T-helper 17 cell (primary cell): ENCODE measurements at regions not wholly inside any gene's neighbourhood (a gene's known extent, or its start where the extent isn't known, plus 50 kb on each side); places are given as distances from the start of the nearest gene placed in this dataset.
"Not testable (repeated sequence)": the region's sequence is repeated elsewhere in the genome, so short reads cannot be mapped to it uniquely, and the experiment has no call there.

Experiments used
- ATAC-seq: fragments of 150-1000 bp; cut with Tn5 transposase; 2 replicates; pipeline ENCODE4 v1.10.0; 2021; ENCODE audit warnings: mild to moderate bottlenecking, moderate library complexity
- DNase-seq, 3 donors: peaks; one replicate each; pipeline versions ENCODE4 v3.0.0 to v3.0.0-alpha.2; 2020 to 2021
- H3K9me3 ChIP-seq: one replicate; pipeline ENCODE4 v1.7.0; 2013; ENCODE audit warnings: low read length, mild to moderate bottlenecking; ENCODE audit not compliant: control insufficient read depth, poor library complexity, severe bottlenecking
- H3K27ac Mint-ChIP-seq: one replicate; pipeline ENCODE4 v1.8.0; 2022; ENCODE audit warnings: mild to moderate bottlenecking, moderate library complexity, mixed read lengths
- H3K27me3 Mint-ChIP-seq: one replicate; pipeline ENCODE4 v1.8.0; 2022; ENCODE audit warnings: mixed read lengths
- H3K36me3 Mint-ChIP-seq: one replicate; pipeline ENCODE4 v1.8.0; 2022; ENCODE audit warnings: low read depth, mixed read lengths
- H3K4me1 Mint-ChIP-seq: one replicate; pipeline ENCODE4 v1.8.0; 2022; ENCODE audit warnings: mild to moderate bottlenecking, mixed read lengths
- H3K4me3 Mint-ChIP-seq: one replicate; pipeline ENCODE4 v1.8.0; 2022; ENCODE audit warnings: mild to moderate bottlenecking, moderate library complexity, mixed read lengths

DNA sequence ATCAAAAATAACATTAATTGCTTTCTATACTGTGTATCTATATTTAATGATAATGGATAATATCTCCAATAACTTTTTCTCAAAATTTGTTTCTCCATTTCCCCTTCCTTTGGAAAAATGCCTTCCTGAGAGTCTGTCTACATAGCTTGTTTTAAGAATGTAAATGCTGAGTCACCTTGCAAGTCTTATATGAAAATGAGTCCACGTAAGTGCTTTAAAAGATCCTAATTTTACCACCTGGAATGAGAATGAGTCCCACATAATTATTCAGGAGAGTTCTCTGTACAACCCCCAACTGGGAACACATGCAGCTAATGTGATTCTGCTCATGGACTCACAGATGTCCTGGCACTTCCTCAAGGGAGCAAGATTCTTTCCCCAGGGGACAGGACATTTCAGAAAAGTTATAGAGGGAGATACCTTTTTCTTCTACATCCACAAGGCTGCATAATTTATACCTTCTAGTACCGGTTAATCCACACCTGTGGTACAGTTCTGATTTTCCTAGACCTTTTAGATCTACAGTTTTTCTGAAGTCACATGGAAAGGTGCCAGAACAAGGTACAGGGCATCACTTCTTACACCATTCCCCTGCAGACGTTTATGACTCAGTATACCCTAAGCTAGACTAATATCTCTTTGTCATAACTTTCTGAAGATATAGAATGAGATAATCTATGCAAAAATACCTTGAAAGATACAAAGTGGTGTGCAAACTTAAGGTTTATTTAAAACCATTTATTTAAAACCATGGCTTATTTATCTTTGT lies 314.1 kb downstream of the CETN3 start:
- Mint-ChIP-seq H3K4me3 (no peak overlapping the region), H3K4me1 (no peaks in the 10 kb centered on the region), H3K27me3 (no peaks in the 10 kb centered on the region), H3K27ac (no peak overlapping the region), H3K36me3 (no peaks in the 10 kb centered on the region)
- no peaks in the 10 kb centered on the region for H3K9me3 ChIP-seq
- DNase-seq (no peak), ATAC-seq (no peak)

DNA sequence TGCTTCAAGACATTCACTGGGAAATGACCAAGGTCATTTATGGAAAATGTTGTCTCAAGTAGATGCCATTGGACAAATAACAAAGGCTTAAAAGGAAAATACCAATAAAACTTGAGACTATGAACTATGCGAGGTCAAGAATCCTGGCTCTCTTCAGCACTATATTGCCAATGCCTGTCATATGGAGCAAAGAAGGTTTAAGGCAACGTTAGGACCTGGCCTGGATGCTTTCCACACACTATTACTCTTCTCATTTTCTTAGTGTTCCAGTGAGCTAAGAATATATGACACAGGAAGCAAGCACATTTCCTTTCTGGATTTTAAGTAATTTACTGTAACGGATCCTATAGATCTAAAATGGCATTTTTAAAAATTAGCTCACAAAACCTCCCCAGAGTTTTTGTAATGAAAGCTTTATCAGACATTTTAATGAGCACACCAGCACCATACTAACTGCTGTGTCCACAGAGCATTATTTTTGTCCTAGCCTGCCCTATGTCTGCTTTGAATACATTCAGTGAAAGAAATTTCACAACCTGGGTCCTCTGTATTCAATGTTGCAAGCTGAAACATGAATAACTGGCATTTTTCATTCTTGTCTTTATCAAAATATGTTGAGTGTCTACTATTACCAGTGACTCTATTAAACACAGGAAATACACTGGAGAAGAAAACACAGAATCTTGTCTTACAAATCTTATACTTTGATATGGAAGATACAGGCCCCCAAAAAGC lies 315.6 kb downstream of the CETN3 start:
- H3K4me1 Mint-ChIP-seq: no peaks in the 10 kb centered on the region
- ATAC-seq (no peak), DNase-seq (no peak)
- no peak overlapping the region for H3K27ac Mint-ChIP-seq
- no peaks in the 10 kb centered on the region for H3K9me3 ChIP-seq
- no peak overlapping the region for H3K4me3 Mint-ChIP-seq
- H3K36me3 Mint-ChIP-seq: no peaks in the 10 kb centered on the region
- no peaks in the 10 kb centered on the region for H3K27me3 Mint-ChIP-seq

DNA sequence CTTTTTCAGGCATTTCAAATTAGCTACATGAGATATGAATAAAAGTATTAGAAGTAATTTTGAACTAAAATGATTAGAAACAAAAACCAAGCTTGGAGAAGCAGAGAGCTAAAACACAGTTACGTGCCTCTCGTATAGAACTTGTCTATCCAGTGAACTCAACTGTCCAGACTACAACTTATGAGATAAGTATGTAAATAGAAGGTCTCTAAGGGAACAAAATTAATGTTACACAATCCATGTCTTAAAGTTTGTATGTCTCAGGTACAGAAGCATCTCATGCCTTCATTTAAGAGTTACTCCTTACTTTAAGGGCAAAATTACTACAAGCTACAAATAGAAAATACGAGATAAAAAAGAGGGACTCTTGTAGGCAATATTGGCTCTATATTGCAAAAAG lies 316.8 kb downstream of the CETN3 start:
- Mint-ChIP-seq H3K27me3 (no peaks in the 10 kb centered on the region), H3K27ac (no peak overlapping the region), H3K4me3 (no peak overlapping the region), H3K4me1 (no peaks in the 10 kb centered on the region), H3K36me3 (no peaks in the 10 kb centered on the region)
- no peak for ATAC-seq
- H3K9me3 ChIP-seq: no peaks in the 10 kb centered on the region
- no peak for DNase-seq

DNA sequence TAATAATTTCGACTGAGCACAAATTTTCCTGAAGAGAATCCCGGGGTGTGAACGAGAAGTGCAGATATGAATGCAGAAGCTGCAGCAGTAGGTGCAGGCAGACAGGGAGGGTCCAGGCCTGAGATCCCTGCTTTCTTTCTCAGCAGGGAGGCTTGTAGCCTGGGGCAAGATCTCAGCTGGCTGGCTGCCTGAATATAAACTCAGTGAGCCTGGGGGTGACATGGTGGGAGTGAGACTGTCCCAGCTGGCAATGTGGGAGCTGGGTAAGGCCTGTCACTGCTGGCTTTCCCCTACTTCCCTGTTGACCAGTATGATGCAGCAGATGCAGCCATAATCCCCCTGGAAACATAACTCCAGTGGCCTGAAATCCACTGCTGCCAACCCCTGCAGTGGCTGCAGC lies 325.2 kb downstream of the CETN3 start:
- Mint-ChIP-seq H3K27me3 (no peaks in the 10 kb centered on the region), H3K4me1 (no peaks in the 10 kb centered on the region), H3K27ac (no peak overlapping the region), H3K4me3 (no peak overlapping the region), H3K36me3 (no peaks in the 10 kb centered on the region)
- ATAC-seq: no peak
- H3K9me3 ChIP-seq: no peaks in the 10 kb centered on the region
- no peak for DNase-seq

DNA sequence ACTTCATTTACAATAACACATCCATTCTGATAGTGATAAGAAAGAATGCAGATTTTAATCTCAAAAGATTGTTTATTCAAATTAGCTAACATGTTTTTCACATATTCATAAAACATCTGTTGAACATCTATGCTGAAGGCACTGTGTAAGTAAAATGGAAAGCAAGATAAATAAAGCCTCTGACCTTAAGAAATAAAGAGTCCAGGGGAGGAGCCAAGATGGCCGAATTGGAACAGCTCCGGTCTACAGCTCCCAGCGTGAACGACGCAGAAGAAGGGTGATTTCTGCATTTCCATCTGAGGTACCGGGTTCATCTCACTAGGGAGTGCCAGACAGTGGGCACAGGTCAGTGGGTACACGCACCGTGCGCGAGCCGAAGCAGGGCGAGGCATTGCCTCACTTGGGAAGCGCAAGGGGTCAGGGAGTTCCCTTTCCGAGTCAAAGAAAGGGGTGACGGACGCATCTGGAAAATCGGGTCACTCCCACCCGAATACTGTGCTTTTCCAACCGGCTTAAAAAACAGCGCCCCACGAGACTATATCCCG lies 336.5 kb downstream of the CETN3 start:
- H3K9me3 ChIP-seq, H3K36me3 Mint-ChIP-seq, H3K4me1 Mint-ChIP-seq, H3K27ac Mint-ChIP-seq, H3K4me3 Mint-ChIP-seq, H3K27me3 Mint-ChIP-seq, ATAC-seq, DNase-seq: not testable (repeated sequence)

DNA sequence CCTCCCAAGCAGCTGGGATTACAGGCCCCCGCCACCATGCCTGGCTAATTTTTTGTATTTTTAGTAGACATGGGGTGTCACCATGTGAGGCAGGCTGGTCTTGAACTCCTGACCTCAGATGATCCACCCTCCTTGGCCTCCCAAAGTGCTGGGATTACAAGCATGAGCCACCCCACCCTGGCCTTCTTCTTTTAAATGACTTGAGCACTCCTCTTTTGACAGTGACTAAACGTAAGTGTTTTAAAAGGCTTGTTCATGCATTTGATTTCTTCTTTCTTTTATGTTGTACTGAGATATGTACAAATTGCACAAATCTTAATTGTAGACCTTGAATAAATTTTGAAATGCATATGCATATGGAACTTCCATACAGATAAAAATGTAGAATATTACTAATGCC lies 337.9 kb downstream of the CETN3 start:
- H3K27ac Mint-ChIP-seq: no peak overlapping the region
- no peaks in the 10 kb centered on the region for H3K9me3 ChIP-seq
- no peak for DNase-seq
- no peak for ATAC-seq
- H3K4me1 Mint-ChIP-seq: no peaks in the 10 kb centered on the region
- no peaks in the 10 kb centered on the region for H3K36me3 Mint-ChIP-seq
- no peak overlapping the region for H3K4me3 Mint-ChIP-seq
- H3K27me3 Mint-ChIP-seq: no peaks in the 10 kb centered on the region

DNA sequence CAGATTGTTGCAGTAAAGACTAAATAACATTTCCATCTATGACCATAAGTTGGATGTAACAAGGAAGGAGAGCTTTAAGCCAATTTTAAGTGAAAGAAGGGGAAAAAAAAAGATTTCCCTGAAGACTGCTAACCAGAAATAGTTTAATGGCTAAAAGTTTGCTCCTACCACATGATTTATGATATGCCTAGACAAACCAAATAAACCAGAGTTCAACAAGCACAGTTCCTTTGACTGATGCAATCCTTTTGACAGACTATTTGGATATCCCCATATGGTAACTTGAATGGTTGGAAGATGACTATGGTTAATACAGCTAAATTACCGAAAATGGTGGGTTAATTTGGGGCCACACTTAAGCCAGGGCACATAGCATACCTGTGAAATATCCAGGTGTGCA lies 338.5 kb downstream of the CETN3 start:
- DNase-seq (no peak), ATAC-seq (no peak)
- no peak overlapping the region for H3K4me3 Mint-ChIP-seq
- H3K27ac Mint-ChIP-seq: no peak overlapping the region
- H3K36me3 Mint-ChIP-seq: no peaks in the 10 kb centered on the region
- no peaks in the 10 kb centered on the region for H3K27me3 Mint-ChIP-seq
- no peaks in the 10 kb centered on the region for H3K4me1 Mint-ChIP-seq
- no peaks in the 10 kb centered on the region for H3K9me3 ChIP-seq

DNA sequence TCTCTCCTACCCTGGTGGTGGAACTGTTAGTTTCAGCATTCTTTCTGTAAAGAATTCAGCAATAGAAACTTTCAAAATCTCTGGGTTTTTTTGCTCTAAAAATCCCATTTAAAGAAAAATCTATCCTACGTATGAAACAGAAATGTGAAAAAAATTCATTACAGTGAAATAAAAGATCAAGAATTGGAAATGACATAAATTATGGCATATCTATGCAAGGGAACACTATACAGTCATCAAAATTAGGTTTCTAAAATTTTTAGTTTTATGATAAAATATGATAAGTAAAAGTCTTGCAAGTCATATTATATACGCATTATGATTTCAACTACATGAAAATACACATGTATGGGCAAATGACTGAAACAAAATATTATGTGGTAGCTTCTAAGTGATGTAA lies 342.6 kb downstream of the CETN3 start:
- ATAC-seq: no peak

DNA sequence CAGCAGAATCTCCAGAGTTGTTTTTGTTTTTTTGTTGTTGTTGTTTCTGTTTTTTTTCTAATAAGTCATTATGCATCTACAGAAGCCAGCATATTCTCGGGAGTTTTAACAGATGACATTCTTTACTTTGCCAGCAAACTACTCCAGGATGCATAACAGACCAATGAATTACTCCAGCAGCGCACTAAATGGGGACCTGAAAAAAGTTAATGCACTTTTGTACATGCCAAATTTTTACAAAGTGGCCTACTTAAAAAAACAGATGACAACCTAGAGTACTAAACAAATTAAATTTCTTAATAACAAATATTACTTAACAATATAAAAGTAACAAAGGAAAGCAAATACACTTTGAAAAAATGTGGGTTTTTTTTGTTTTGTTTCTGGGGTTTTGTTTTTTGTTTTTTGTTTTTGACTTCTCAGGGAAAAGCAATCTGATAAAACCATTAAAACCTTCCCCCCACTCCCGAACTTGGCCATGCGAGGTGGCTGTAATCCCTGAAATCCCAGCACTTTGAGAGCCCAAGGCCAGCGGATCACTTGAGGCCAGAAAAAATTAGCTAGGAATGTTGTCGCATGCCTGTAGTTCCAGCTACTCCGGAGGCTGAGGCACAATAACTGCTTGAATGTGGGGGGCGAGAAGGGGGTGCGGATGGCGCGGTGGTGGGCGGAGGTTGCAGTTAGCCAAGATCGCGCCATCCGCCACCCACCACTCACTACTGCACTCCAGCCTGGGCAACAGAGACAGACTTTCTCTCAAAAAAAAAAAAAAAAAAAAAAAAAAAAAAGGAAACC lies 352.4 kb downstream of the CETN3 start:
- no peak for DNase-seq
- H3K4me3 Mint-ChIP-seq: no peak overlapping the region
- no peak for ATAC-seq
- H3K4me1 Mint-ChIP-seq: no peaks in the 10 kb centered on the region
- H3K27me3 Mint-ChIP-seq: no peaks in the 10 kb centered on the region
- H3K36me3 Mint-ChIP-seq: no peaks in the 10 kb centered on the region
- H3K27ac Mint-ChIP-seq: no peak overlapping the region
- H3K9me3 ChIP-seq: no peaks in the 10 kb centered on the region

More for the DNA sequence above, 342.6 kb downstream of the CETN3 start:
- H3K4me3 Mint-ChIP-seq: no peak overlapping the region
- DNase-seq: no peak
- no peaks in the 10 kb centered on the region for H3K27me3 Mint-ChIP-seq
- H3K27ac Mint-ChIP-seq: no peak overlapping the region
- H3K4me1 Mint-ChIP-seq: no peaks in the 10 kb centered on the region
- H3K9me3 ChIP-seq: no peaks in the 10 kb centered on the region
- H3K36me3 Mint-ChIP-seq: no peaks in the 10 kb centered on the region

DNA sequence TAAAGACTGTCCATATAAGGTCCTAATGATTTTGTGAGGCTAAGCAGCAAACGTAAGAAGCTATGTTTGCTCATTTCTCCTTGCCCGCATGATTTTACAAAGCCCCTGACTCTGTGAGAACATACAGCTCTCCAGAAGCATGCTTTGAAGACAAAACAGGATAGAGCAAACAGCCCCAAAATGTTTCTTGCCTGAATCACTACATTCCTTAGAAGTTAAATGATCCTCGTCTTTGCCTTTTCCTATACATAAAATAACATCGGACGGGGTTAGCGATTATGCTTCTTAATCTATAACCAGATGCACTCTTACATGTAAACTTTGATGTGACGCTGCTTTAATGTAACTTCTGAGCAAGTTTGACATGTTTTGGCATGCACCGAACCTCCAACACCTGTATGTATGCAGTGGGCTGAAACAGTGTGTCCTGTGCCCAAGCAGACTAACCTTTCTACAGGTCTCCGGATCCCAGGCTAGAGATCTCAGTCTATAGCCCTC lies 353.7 kb downstream of the CETN3 start:
- no peak for ATAC-seq
- H3K36me3 Mint-ChIP-seq: no peaks in the 10 kb centered on the region
- no peaks in the 10 kb centered on the region for H3K9me3 ChIP-seq
- no peaks in the 10 kb centered on the region for H3K4me1 Mint-ChIP-seq
- H3K4me3 Mint-ChIP-seq: no peak overlapping the region
- DNase-seq: no peak
- H3K27ac Mint-ChIP-seq: no peak overlapping the region
- H3K27me3 Mint-ChIP-seq: no peaks in the 10 kb centered on the region

DNA sequence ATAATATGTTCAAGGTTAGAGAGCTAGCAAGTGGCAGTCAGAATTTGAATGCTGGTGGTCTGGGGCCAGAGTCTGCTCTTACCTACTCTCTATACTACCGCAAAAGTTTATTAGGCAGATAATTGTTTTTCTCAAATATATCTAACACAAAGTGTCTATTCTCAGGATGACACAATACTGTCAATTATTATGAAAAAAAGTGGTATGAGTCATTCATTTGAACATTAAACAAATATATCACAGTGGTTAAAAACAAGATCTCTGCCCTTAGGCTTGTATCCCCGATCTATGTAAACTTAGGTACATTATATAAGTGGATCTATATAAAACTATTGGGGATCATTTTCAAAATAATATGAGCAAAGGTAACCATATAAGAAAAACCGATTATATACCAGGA lies 354.9 kb downstream of the CETN3 start:
- Mint-ChIP-seq H3K27ac (no peak overlapping the region), H3K4me3 (no peak overlapping the region), H3K4me1 (no peaks in the 10 kb centered on the region), H3K27me3 (no peaks in the 10 kb centered on the region), H3K36me3 (no peaks in the 10 kb centered on the region)
- ATAC-seq (no peak), DNase-seq (no peak)
- H3K9me3 ChIP-seq: no peaks in the 10 kb centered on the region

DNA sequence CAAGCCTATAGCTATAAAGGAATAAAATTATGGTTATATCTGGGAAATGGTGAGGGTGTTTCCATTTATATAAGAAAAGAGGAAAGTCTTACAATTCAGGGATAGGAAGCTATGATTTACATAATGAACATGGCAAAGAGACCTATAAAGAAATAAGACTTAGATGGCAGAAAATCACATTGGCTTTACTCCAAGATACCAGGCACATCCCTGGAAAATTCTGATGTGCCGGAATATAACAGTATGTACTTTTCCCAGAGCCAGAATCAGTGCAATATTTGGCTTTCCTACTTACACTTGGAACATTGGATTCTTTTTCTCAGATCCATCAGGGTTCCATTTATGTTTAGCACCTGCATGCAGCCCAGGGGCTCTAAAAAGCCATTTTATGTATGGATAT lies 357.8 kb downstream of the CETN3 start:
- H3K4me1 Mint-ChIP-seq: no peaks in the 10 kb centered on the region
- no peaks in the 10 kb centered on the region for H3K36me3 Mint-ChIP-seq
- no peaks in the 10 kb centered on the region for H3K27me3 Mint-ChIP-seq
- DNase-seq: no peak
- no peak overlapping the region for H3K27ac Mint-ChIP-seq
- no peak overlapping the region for H3K4me3 Mint-ChIP-seq
- ATAC-seq: no peak
- no peaks in the 10 kb centered on the region for H3K9me3 ChIP-seq

DNA sequence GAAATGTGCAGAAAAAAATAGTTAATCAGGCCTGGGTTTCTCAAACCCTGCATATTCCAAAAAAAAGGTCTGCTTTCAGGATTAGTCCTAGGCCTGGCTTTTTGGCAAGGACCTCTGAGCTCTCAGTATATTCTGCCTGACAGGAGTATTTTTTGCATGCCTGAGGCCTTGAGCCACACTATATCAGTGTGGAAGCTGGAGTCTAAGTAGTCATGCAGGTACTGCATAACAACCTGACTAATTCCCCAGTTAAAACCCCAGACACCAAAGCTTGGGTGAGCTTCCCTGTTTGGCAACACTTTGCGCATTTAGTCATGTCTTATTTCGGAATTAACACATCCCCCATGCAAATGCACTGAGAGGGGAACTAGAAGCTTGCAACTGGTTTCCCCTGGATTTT lies 359.5 kb downstream of the CETN3 start:
- Mint-ChIP-seq H3K4me3 (no peak overlapping the region), H3K27me3 (no peaks in the 10 kb centered on the region), H3K27ac (no peak overlapping the region), H3K36me3 (no peaks in the 10 kb centered on the region), H3K4me1 (no peaks in the 10 kb centered on the region)
- H3K9me3 ChIP-seq: no peaks in the 10 kb centered on the region
- no peak for DNase-seq
- no peak for ATAC-seq
